A673 (cell line): ENCODE measurements at regions not wholly inside any gene's neighbourhood (a gene's known extent, or its start where the extent isn't known, plus 50 kb on each side); places are given as distances from the start of the nearest gene placed in this dataset.

ENCODE experiments used
- EZH2 ChIP-seq: fragments of 200-600 bp; sonication (generic); IDR thresholded peaks from 2 replicates; pipeline ENCODE4 v1.6.1; 2017; ENCODE audit warnings: borderline replicate concordance, low read depth, mild to moderate bottlenecking, mixed read lengths, antibody characterized with exemption, low read length; ENCODE audit not compliant: poor library complexity, severe bottlenecking
- TF ChIP-seq, protein P1 (sequence below): fragments of 300-800, 200-600 bp; sonication (generic); conservative IDR thresholded peaks from 2 replicates; pipeline ENCODE4 v1.5.1; 2017; ENCODE audit warnings: low read depth, mild to moderate bottlenecking, antibody characterized with exemption, low read length, moderate library complexity, mixed read lengths

DNA sequence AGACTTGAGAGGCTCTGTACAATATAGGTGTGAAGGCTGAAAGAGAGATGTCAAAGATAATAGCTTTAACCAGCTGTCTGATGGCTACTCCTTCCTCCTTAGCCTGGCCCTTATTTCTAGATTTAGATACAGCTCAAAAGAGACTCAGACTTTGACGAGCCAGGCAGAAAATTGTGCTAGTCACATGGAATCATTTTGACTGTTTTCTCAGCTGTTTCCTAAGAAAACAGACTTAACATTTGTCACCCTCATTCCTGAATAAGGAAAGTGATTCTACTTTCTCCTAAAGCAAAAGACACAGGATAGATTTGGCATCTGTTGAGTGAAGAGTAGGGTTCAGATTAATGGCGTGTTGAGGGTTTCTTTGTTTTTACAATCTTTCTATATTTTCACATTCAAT lies 340.7 kb downstream of the DHX15 start:
- TF ChIP-seq, protein P1, sequence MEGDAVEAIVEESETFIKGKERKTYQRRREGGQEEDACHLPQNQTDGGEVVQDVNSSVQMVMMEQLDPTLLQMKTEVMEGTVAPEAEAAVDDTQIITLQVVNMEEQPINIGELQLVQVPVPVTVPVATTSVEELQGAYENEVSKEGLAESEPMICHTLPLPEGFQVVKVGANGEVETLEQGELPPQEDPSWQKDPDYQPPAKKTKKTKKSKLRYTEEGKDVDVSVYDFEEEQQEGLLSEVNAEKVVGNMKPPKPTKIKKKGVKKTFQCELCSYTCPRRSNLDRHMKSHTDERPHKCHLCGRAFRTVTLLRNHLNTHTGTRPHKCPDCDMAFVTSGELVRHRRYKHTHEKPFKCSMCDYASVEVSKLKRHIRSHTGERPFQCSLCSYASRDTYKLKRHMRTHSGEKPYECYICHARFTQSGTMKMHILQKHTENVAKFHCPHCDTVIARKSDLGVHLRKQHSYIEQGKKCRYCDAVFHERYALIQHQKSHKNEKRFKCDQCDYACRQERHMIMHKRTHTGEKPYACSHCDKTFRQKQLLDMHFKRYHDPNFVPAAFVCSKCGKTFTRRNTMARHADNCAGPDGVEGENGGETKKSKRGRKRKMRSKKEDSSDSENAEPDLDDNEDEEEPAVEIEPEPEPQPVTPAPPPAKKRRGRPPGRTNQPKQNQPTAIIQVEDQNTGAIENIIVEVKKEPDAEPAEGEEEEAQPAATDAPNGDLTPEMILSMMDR = no peak
- TF ChIP-seq EZH2 = no peak
